ENCODE measurements at regions not wholly inside any gene's neighbourhood (a gene's known extent, or its start where the extent isn't known, plus 50 kb on each side); places are given as distances from the start of the nearest gene placed in this dataset.

GRCh38 chr2:210873631-210874030, 317.2 kb downstream of the CPS1 start:
- no peak for TF ChIP-seq CTCF (IDR thresholded peaks at IDR 0.05)
- TF ChIP-seq POLR2A (IDR thresholded peaks at IDR 0.05), result no peak

Measured in body of pancreas (tissue), 4 donors.